ENCODE measurements at regions not wholly inside any gene's neighbourhood (a gene's known extent, or its start where the extent isn't known, plus 50 kb on each side); places are given as distances from the start of the nearest gene placed in this dataset.

DNA sequence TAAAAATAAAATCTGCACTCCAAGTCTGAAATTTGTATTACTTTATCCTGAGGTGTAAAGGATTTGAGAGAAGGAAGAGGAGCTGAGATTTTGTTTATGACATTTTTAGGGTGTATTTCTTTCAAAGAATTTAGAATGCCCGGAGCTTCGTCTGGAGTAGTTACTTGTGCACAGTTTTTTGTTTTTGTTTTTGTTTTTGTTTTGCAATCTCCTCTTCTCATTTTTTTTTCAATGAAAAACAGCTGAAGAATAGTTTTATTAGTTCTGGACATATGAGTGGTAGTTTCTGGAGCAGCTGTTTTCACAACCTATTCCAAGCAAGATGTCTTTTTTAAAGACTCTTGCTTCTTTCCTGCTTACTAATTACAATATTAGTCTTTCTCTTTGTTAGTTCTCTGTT, 408.2 kb upstream of the PTGER4 start:
- DNase-seq (ENCODE audit: low read depth in 2 of 2) = no peak
- TF ChIP-seq, protein P1, sequence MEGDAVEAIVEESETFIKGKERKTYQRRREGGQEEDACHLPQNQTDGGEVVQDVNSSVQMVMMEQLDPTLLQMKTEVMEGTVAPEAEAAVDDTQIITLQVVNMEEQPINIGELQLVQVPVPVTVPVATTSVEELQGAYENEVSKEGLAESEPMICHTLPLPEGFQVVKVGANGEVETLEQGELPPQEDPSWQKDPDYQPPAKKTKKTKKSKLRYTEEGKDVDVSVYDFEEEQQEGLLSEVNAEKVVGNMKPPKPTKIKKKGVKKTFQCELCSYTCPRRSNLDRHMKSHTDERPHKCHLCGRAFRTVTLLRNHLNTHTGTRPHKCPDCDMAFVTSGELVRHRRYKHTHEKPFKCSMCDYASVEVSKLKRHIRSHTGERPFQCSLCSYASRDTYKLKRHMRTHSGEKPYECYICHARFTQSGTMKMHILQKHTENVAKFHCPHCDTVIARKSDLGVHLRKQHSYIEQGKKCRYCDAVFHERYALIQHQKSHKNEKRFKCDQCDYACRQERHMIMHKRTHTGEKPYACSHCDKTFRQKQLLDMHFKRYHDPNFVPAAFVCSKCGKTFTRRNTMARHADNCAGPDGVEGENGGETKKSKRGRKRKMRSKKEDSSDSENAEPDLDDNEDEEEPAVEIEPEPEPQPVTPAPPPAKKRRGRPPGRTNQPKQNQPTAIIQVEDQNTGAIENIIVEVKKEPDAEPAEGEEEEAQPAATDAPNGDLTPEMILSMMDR (IDR thresholded peaks at IDR 0.05; ENCODE audit: low read depth, low read length) = no peak
- H3K4me3 ChIP-seq (replicated peaks in 1 of 2; ENCODE audit: low read depth in 2 of 2, low read length in 2 of 2) = no peak overlapping the region

GRCh38 chr5:40270274-40270845, 409.4 kb upstream of the PTGER4 start:
- TF ChIP-seq, protein P1 (IDR thresholded peaks at IDR 0.05; ENCODE audit: low read depth, low read length) = no peak
- no peak overlapping the region for H3K4me3 ChIP-seq (replicated peaks in 1 of 2; ENCODE audit: low read depth in 2 of 2, low read length in 2 of 2)
- DNase-seq (ENCODE audit: low read depth in 2 of 2) = no peak

- no peak overlapping the region for H3K4me3 ChIP-seq (replicated peaks in 1 of 2; ENCODE audit: low read depth in 2 of 2, low read length in 2 of 2)
- DNase-seq (ENCODE audit: low read depth in 2 of 2) = no peak
- TF ChIP-seq, protein P1 (IDR thresholded peaks at IDR 0.05; ENCODE audit: low read depth, low read length) = no peak
Observed at GRCh38 chr5:40268088-40268487, 411.6 kb upstream of the PTGER4 start.

DNA sequence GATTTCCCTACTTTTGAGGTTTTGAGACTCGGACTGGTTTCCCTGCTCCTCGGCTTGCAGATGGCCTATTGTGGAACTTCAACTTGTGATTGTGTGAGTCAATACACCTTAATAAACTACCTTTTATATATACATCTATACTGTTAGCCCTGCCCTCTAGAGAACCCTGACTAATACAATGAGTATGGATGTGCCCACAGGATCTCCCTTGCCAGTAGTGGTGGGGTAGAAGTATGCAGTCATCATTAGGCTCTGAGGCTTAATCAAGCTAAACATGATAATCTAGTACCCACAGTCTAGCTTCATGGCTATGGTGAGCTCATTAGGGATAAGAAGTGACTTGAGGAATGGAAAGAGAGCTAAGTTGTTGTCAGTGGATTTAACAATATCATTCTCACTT, 412.8 kb upstream of the PTGER4 start:
- no peak for DNase-seq (ENCODE audit: low read depth in 2 of 2)
- no peak overlapping the region for H3K4me3 ChIP-seq (replicated peaks in 1 of 2; ENCODE audit: low read depth in 2 of 2, low read length in 2 of 2)
- TF ChIP-seq, protein P1 (IDR thresholded peaks at IDR 0.05; ENCODE audit: low read depth, low read length) = no peak

DNA sequence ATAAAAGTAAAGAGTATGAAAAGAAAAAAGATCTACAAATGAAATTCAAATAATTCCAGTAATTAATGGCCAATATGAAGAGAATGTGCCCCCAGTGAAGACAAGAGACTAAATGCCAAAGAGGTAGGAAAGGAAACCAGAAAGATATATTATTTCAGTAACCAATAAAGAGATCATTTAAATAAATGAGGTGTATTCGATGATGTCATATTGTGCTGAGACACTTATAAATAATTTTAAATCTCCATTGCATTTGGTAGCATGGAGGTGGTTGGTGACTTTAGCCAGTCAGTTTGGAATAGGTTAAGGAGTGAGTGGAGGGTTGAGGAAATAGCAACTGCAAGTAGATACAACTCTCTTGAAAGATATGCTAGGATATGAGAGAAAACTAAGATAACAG, 417.7 kb upstream of the PTGER4 start:
- TF ChIP-seq, protein P1 (IDR thresholded peaks at IDR 0.05; ENCODE audit: low read depth, low read length) = no peak
- no peak overlapping the region for H3K4me3 ChIP-seq (replicated peaks in 1 of 2; ENCODE audit: low read depth in 2 of 2, low read length in 2 of 2)
- DNase-seq (ENCODE audit: low read depth in 2 of 2) = no peak

GRCh38 chr5:40260361-40260760, 419.4 kb upstream of the PTGER4 start:
- TF ChIP-seq, protein P1 (IDR thresholded peaks at IDR 0.05; ENCODE audit: low read depth, low read length) = no peak
- peak; percentile 4 to 42 for DNase-seq (ENCODE audit: low read depth in 2 of 2)
- no peak overlapping the region for H3K4me3 ChIP-seq (replicated peaks in 1 of 2; ENCODE audit: low read depth in 2 of 2, low read length in 2 of 2)

DNA sequence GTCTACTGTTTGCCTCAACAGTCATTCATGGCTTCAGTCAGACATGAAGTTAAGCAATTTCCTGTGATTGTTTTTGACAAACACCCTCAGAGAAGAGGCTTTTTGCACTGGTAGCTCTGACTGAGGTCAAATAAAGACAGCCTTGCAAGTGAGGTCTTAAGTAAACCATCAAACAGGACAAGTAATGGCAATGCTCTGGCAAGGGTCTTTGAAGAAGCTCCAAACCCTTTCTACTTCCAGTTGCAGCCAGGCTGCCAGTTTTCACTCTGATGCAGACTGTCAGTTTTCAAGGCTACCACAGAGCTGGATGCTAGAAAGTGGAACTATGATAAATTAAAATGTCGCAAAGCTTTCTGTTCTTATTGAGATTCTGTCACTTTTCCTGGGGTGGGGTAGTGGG, 421.5 kb upstream of the PTGER4 start:
- peak; percentile 5 to 65 for DNase-seq (ENCODE audit: low read depth in 2 of 2)
- TF ChIP-seq, protein P1 (IDR thresholded peaks at IDR 0.05; ENCODE audit: low read depth, low read length) = no peak
- H3K4me3 ChIP-seq (replicated peaks in 1 of 2; ENCODE audit: low read depth in 2 of 2, low read length in 2 of 2) = no peak overlapping the region
